WTC11 (cell line): ENCODE measurements at regions not wholly inside any gene's neighbourhood (a gene's known extent, or its start where the extent isn't known, plus 50 kb on each side); places are given as distances from the start of the nearest gene placed in this dataset.

Source experiments
- ATAC-seq: fragments of 200-7000 bp; cut with Tn5 transposase; 2 replicates; pipeline ENCODE4 v1.10.0; 2021; ENCODE audit warnings: mild to moderate bottlenecking, moderate library complexity
- CTCF ChIA-PET: fragments of 300-600 bp; sonication (Branson Sonifier 250); formaldehyde crosslinking; loops from one replicate; lab custom pipeline; 2021; ENCODE audit warnings: antibody characterized with exemption; lab: Charles Lee
- POLR2A ChIA-PET: fragments of 350-600 bp; sonication (Branson Sonifier 250); formaldehyde crosslinking; loops from one replicate; lab custom pipeline; 2021; ENCODE audit warnings: antibody characterized with exemption; lab: Charles Lee
- DNase-seq: peaks from one replicate; pipeline ENCODE4 v3.0.0; 2021; ENCODE audit warnings: low spot score
- H3K27ac Mint-ChIP-seq: 2 replicates; pipeline ENCODE4 v1.8.0; 2021; ENCODE audit warnings: mixed read lengths
- H3K27me3 Mint-ChIP-seq: 2 replicates; pipeline ENCODE4 v1.8.0; 2021; ENCODE audit warnings: low read depth, mild to moderate bottlenecking, moderate library complexity, mixed read lengths
- H3K36me3 Mint-ChIP-seq: 2 replicates; pipeline ENCODE4 v1.8.0; 2021; ENCODE audit warnings: mixed read lengths
- H3K4me1 Mint-ChIP-seq: 2 replicates; pipeline ENCODE4 v1.8.0; 2022; ENCODE audit warnings: mixed read lengths
- H3K4me3 Mint-ChIP-seq: 2 replicates; pipeline ENCODE4 v1.8.0; 2021; ENCODE audit warnings: mild to moderate bottlenecking, moderate library complexity, mixed read lengths
- H3K9me3 Mint-ChIP-seq: 2 replicates; pipeline ENCODE4 v1.8.0; 2021; ENCODE audit warnings: mixed read lengths
- GRHL2 ChIP-seq: fragments of 250-450 bp; sonication (Bioruptor Pico); IDR thresholded peaks from 2 replicates; pipeline ENCODE4 v1.8.0; 2022; ENCODE audit warnings: mild to moderate bottlenecking, moderate library complexity; ENCODE audit not compliant: insufficient replicate concordance, severe bottlenecking
- GTF2I ChIP-seq: fragments of 250-450 bp; sonication (Bioruptor Pico); conservative IDR thresholded peaks from 2 replicates; pipeline ENCODE4 v1.4.0; 2021; ENCODE audit warnings: mild to moderate bottlenecking
- HMGA2 ChIP-seq: fragments of 250-450 bp; sonication (Bioruptor Pico); IDR thresholded peaks from 2 replicates; pipeline ENCODE4 v1.4.0; 2021; ENCODE audit warnings: mild to moderate bottlenecking, moderate library complexity
- NFE2L1 ChIP-seq: sonication (generic); formaldehyde crosslinking; IDR thresholded peaks from 2 replicates; pipeline ENCODE4 v1.8.1; 2023; ENCODE audit warnings: missing genetic modification reagents
- SMAD3 ChIP-seq: sonication (generic); formaldehyde crosslinking; IDR thresholded peaks from 2 replicates; pipeline ENCODE4 v1.8.0; 2022; ENCODE audit warnings: missing genetic modification reagents, mild to moderate bottlenecking, borderline replicate concordance
- TEAD4 ChIP-seq: sonication (generic); formaldehyde crosslinking; IDR thresholded peaks from 2 replicates; pipeline ENCODE4 v1.8.0; 2022; ENCODE audit warnings: mild to moderate bottlenecking, missing genetic modification reagents
- ZNF121 ChIP-seq: sonication (generic); formaldehyde crosslinking; IDR thresholded peaks from 2 replicates; pipeline ENCODE4 v1.8.0; 2023; ENCODE audit warnings: missing genetic modification reagents
- ZNF396 ChIP-seq: fragments of 250-450 bp; sonication (Bioruptor Pico); IDR thresholded peaks from 2 replicates; pipeline ENCODE4 v1.8.0; 2021; ENCODE audit warnings: mild to moderate bottlenecking, moderate library complexity, borderline replicate concordance
- TF ChIP-seq, protein P1 (sequence below): fragments of 250-450 bp; sonication (Bioruptor Pico); IDR thresholded peaks from 2 replicates; pipeline ENCODE4 v1.9.0; 2021; ENCODE audit warnings: moderate library complexity, mild to moderate bottlenecking, inconsistent platforms, borderline replicate concordance
- TF ChIP-seq, protein P2 (sequence below): sonication (generic); formaldehyde crosslinking; IDR thresholded peaks from 2 replicates; pipeline ENCODE4 v1.8.1; 2023; ENCODE audit warnings: mild to moderate bottlenecking, moderate library complexity, missing genetic modification reagents
- TF ChIP-seq, protein P3 (sequence below): fragments of 200-600 bp; IDR thresholded peaks from 2 replicates; pipeline ENCODE4 v1.8.0; 2022; ENCODE audit warnings: antibody characterized with exemption
- TF ChIP-seq, protein P4 (sequence below): sonication (generic); formaldehyde crosslinking; IDR thresholded peaks from 2 replicates; pipeline ENCODE4 v1.8.1; 2022; ENCODE audit warnings: mild to moderate bottlenecking, missing genetic modification reagents, moderate library complexity, borderline replicate concordance
- TF ChIP-seq, protein P5 (sequence below): sonication (generic); formaldehyde crosslinking; IDR thresholded peaks from 2 replicates; pipeline ENCODE4 v1.8.0; 2023; ENCODE audit warnings: missing genetic modification reagents

DNA sequence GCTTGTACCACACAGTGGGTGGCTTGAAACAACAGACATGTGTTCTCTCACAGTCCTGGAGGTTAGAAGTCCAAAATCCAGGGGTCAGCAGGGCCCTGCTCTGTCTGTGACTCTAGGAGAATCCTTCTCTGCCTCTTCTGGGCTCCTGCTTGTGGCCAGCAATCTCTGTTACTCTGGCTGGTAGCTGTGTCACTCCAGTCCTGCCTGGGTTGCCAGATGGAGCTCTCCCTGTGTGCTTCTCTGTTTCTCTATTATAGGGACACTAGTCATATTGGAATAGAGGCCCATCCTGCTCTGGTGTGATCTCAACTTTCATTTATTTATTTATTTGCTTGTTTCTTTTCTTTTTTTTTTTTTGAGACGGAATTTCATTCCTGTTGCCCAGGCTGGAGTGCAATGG, 276.6 kb upstream of the GALNT17 start (continued):
- TF ChIP-seq, protein P1, sequence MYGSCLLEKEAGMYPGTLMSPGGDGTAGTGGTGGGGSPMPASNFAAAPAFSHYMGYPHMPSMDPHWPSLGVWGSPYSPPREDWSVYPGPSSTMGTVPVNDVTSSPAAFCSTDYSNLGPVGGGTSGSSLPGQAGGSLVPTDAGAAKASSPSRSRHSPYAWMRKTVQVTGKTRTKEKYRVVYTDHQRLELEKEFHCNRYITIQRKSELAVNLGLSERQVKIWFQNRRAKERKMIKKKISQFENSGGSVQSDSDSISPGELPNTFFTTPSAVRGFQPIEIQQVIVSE = no peak
- TF ChIP-seq NFE2L1 = no peak
- TF ChIP-seq GRHL2 (CRISPR knock-in tag) = no peak
- no peak for TF ChIP-seq GTF2I (CRISPR knock-in tag)
- TF ChIP-seq, protein P2, sequence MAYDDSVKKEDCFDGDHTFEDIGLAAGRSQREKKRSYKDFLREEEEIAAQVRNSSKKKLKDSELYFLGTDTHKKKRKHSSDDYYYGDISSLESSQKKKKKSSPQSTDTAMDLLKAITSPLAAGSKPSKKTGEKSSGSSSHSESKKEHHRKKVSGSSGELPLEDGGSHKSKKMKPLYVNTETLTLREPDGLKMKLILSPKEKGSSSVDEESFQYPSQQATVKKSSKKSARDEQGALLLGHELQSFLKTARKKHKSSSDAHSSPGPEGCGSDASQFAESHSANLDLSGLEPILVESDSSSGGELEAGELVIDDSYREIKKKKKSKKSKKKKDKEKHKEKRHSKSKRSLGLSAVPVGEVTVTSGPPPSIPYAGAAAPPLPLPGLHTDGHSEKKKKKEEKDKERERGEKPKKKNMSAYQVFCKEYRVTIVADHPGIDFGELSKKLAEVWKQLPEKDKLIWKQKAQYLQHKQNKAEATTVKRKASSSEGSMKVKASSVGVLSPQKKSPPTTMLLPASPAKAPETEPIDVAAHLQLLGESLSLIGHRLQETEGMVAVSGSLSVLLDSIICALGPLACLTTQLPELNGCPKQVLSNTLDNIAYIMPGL (CRISPR knock-in tag) = no peak
- TF ChIP-seq SMAD3 (CRISPR knock-in tag) = no peak
- TF ChIP-seq HMGA2 (CRISPR knock-in tag) = no peak
- TF ChIP-seq TEAD4 = no peak

DNA sequence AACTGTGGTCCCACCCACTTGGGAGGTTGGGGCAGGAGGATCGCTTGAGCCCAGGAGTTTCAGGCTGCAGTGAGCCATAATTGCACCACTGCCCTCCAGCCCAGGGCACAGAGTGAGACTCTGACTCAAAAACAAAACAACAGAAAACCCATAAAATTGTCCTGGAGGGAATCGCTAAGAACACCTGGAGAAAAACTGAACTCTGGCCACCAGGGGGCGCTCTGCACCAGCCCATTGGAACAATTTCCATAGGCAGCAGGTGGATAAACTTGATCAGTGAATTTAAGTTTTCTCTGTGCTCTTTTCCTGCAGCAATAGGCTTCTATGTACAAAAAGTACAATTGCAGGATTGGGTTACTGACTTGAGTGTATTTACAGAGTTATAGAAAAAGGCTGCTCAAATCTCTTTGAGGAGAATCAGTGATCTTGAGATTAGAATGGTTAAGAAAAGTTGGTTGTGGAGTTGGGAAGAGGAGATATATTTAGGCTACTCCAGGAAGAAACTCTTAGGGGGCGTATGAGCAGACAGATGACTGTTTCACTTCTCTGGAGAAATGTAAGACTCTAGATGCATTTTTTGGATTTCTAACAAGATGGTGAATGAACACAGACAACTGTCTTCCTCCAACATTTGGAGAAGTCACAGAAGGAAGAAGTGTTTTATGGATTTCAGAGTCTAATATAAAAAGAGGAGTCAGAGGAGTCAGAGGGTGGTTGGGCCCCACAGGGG, 274.9 kb upstream of the GALNT17 start:
- Mint-ChIP-seq H3K27ac (no peak overlapping the region), H3K4me3 (no peak overlapping the region), H3K36me3 (peaks cover 14% of the 10 kb centered on the region), H3K27me3 (no peaks in the 10 kb centered on the region), H3K4me1 (no peaks in the 10 kb centered on the region), H3K9me3 (peaks cover 23% of the 10 kb centered on the region)
- no peak for TF ChIP-seq ZNF121
- TF ChIP-seq, protein P3, sequence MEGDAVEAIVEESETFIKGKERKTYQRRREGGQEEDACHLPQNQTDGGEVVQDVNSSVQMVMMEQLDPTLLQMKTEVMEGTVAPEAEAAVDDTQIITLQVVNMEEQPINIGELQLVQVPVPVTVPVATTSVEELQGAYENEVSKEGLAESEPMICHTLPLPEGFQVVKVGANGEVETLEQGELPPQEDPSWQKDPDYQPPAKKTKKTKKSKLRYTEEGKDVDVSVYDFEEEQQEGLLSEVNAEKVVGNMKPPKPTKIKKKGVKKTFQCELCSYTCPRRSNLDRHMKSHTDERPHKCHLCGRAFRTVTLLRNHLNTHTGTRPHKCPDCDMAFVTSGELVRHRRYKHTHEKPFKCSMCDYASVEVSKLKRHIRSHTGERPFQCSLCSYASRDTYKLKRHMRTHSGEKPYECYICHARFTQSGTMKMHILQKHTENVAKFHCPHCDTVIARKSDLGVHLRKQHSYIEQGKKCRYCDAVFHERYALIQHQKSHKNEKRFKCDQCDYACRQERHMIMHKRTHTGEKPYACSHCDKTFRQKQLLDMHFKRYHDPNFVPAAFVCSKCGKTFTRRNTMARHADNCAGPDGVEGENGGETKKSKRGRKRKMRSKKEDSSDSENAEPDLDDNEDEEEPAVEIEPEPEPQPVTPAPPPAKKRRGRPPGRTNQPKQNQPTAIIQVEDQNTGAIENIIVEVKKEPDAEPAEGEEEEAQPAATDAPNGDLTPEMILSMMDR = peak; percentile 98
- DNase-seq (peak; percentile 93), ATAC-seq (peak; percentile 46)
- CTCF ChIA-PET = interaction anchor here (0.6 to 1.7 kb wide), 7 partner anchors 29 to 879 kb away, joined by 3 to 5 read pairs (median 3); no protein-coding TSS in a partner anchor
- POLR2A ChIA-PET = interaction anchor here (0.6 kb wide), 1 partner anchor 217 kb away, joined by 3 read pairs; no protein-coding TSS in a partner anchor

DNA sequence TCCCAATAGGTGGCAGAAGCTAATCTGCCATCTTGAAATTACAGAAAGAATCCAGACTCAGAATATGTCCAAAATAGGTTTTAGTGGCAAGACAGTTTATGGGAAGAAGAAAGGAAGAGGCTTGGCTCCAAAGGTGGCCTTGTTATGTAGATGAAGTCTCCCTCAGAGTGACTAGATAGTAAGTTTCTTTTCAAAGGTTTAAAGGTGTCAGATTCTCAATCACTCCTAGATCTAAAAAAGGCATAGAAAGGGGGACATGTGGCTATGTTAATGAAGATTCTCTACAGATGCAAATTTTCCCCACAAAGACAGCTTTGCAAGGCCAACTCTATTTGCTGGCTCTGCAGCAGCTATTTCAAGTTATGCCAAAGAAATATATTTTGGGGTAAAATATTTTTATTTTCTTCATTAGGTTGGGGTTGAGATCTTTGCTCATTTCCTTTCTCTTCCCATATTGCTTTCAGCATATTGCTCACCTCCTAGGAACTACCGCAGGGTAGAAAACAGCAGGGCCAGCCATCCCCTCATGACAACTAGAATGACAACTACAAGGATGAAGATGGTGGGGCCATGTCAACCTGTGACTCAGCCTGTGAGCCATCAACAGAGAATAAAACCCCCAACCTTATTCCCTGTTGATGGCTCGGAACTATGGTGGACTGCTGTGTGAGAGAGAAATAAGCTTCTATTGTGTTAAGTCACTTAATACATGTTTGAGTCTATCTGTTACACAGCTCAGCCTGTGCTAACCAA, 274.0 kb upstream of the GALNT17 start:
- H3K4me3 Mint-ChIP-seq = no peak overlapping the region
- peaks cover 12% of the 10 kb centered on the region for H3K36me3 Mint-ChIP-seq
- H3K4me1 Mint-ChIP-seq = no peaks in the 10 kb centered on the region
- ATAC-seq (peak; percentile 85), DNase-seq (no peak)
- ChIA-PET POLR2A (interaction anchor here (0.6 kb wide), 1 partner anchor 273 kb away, joined by 3 read pairs; no protein-coding TSS in a partner anchor), CTCF (interaction anchor here (0.6 to 1.4 kb wide), 6 partner anchors 308 to 894 kb away, joined by 3 to 7 read pairs (median 4); no protein-coding TSS in a partner anchor)
- TF ChIP-seq ZNF396 = no peak
- TF ChIP-seq, protein P4, sequence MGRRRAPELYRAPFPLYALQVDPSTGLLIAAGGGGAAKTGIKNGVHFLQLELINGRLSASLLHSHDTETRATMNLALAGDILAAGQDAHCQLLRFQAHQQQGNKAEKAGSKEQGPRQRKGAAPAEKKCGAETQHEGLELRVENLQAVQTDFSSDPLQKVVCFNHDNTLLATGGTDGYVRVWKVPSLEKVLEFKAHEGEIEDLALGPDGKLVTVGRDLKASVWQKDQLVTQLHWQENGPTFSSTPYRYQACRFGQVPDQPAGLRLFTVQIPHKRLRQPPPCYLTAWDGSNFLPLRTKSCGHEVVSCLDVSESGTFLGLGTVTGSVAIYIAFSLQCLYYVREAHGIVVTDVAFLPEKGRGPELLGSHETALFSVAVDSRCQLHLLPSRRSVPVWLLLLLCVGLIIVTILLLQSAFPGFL (CRISPR knock-in tag) = no peak
- TF ChIP-seq, protein P5, sequence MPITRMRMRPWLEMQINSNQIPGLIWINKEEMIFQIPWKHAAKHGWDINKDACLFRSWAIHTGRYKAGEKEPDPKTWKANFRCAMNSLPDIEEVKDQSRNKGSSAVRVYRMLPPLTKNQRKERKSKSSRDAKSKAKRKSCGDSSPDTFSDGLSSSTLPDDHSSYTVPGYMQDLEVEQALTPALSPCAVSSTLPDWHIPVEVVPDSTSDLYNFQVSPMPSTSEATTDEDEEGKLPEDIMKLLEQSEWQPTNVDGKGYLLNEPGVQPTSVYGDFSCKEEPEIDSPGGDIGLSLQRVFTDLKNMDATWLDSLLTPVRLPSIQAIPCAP (CRISPR knock-in tag) = no peak
- no peak overlapping the region for H3K27ac Mint-ChIP-seq
- peaks cover 23% of the 10 kb centered on the region for H3K9me3 Mint-ChIP-seq
- no peaks in the 10 kb centered on the region for H3K27me3 Mint-ChIP-seq
